ELR (cell line): ENCODE measurements at regions not wholly inside any gene's neighbourhood (a gene's known extent, or its start where the extent isn't known, plus 50 kb on each side); places are given as distances from the start of the nearest gene placed in this dataset.
"Not testable (repeated sequence)": the region's sequence is repeated elsewhere in the genome, so short reads cannot be mapped to it uniquely, and the experiment has no call there.

Experiments
- DNase-seq: peaks from one replicate; pipeline ENCODE4 v3.0.0-alpha.2; 2015; ENCODE audit warnings: low read depth

DNA sequence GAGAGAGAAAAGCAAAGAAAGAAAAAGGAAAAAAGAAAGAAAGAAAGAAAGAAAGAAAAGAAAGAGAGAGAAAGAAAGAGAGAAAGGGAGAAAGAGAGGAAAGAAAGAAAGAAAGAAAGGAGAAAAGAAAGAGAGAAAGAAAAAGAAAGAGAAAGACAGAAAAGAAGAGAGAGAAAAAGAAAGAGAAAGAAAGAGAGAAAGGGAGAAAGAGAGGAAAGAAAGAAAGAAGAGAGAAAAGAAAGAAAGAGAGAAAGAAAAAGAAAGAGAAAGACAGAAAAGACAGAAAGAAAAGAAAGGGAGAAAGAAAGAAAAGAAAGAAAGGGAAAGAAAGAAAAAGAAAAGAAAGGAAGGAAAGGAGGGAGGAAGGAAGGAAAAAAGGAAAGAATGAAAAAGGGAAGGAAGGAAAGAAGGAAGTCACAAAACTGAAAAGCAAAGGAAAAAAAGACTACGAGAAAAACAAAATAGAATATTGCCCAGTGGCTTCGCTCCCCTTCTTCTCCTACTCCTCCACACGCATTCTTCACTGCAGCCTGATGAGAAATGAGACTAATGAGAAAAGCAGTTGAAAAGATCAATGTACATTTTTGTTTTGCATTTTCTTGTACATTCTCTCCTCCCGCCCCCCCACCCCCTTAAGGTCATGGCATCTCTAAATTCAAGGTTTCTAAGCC lies 170.0 kb downstream of the SOD2 start:
- DNase-seq, result no peak

DNA sequence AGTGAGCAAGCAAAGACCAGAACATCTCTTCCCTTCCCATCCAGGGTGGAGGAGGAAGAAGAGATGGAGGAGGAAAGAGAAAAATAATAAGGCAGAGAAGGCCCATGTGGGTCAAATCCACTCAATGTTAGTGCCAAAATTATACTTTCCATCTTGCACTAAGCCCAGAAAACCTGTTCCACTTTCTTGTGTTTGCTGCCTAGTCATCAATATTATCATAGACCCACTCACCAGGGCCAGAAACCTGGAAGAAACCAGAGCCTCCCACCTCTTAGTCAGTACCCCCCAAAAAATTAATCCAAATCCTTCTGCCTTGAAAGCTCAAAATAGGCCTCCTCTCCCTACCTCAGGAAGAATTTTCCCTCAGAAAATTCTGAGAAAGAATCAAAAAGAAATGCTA lies 171.1 kb downstream of the SOD2 start:
- DNase-seq, result no peak

DNA sequence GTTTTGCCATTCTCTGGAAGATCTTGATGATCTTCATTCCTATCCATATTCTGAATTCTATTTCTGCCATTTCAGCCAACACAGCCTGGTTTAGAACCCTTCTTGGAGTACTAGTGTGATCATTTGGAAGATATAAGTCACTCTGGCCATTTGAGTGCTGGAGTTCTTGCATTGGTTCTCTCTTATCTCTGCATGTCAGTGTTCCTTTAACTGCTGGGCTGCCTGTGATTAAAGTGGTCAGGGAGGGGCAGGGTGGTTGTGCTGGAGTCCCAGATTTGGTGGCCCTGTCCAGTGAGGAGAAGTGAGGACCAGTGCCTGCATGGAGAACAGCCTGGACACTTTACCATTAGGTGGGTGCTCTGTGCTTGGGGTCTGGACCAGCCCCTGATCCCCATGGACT lies 173.0 kb downstream of the SOD2 start:
- DNase-seq, result no peak

DNA sequence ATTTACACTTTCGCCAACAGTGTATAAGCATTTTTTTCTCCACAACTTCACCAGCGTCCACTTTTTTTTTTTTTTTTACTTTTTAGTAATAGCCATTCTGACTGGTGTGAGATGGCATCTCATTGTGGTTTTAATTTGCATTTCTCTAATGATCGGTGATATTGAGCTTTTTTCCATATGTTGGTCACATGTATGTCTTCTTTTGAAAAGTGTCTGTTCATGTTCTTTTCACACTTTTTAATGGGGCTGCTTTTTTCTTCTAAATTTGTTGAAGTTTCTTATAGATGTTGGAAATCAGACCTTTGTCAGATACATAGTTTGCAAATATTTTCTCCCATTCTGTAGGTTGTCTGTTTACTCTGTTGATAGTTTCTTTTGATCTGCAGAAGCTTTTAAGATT lies 177.2 kb downstream of the SOD2 start:
- not testable (repeated sequence) for DNase-seq

DNA sequence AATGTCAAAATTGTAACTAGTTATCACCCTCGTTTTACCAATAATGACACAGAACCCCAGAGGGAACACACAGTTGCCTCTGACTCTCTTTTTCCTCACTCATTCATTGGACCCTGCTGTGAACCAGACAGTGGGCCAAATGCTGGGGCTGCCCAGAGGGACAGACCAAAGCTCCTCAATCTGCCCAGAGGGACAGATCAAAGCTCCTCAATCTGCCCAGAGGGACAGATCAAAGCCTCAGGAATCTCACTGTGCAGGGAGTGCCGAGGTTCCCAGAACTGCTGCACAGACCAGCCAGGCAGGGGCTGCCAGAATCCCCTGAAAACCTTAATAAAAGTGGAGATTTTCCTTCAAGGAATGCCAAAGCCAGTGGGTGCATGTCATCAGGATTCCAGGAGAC lies 179.1 kb downstream of the SOD2 start:
- DNase-seq, result no peak

DNA sequence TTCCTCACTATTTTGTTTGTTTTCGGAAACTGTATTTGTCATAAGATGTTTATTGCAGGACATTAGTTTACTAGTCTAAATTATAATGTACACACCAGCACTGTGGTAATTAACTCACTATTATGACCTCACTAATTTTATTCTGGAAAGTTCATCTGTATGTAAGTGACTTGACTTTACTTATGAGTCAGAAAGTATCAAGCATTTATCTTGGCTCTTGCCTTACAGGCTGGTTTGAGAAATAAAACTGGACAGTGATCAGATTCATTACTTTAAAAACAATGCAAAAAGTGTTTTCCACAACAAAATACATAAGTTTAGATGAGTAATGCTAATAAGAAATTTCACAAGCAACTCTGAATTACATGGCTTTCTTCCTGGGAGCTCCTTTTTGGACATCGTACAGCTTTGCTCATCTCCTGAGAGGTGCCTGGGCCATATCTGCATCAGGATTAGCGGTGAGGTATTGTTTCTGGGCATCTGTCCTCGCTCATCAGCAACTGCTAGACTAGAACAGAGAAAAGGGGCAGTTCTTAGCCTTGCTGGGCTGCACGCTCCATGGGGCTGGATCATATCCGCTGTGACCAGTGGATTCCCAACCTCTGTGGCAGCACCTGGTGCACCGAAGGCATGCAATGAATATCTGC lies 179.8 kb downstream of the SOD2 start:
- DNase-seq, result no peak

DNA sequence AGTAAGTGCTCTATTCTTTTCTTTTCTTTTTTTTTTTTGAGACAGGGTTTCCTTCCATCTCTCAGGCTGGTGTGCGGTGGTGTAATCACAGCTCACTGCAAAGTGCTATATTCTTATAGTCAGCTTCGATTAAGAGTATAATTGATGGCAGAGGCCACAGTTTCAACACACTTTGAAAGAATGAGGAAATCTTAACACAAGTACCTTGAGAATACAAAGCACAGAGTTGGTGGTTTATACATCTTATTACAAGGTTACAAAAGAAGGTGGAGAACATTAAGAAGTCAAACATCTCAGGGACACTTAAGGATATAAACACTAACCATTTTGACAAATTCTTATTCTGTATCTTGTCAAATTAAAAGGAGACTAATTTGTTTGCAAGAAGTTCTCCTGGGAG lies 180.5 kb downstream of the SOD2 start:
- DNase-seq, result no peak

DNA sequence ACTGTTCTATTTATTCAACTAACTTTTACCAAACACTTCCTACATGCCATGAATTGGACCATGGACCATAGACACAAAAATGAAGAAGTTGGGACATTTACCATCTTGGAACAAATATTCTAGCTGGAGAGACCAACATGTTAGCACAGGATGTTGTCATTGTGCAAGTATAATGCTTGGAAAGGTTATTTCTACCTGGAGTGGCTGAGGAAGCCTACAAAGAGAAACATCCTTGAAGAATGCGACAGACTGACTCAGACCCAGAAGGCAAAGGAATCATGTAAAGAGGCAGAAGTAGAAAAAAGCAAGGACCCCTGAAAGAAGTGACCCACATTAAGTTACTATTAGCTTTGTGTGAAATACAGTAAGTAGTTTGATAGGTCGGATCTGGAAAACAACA lies 180.9 kb downstream of the SOD2 start:
- no peak for DNase-seq

DNA sequence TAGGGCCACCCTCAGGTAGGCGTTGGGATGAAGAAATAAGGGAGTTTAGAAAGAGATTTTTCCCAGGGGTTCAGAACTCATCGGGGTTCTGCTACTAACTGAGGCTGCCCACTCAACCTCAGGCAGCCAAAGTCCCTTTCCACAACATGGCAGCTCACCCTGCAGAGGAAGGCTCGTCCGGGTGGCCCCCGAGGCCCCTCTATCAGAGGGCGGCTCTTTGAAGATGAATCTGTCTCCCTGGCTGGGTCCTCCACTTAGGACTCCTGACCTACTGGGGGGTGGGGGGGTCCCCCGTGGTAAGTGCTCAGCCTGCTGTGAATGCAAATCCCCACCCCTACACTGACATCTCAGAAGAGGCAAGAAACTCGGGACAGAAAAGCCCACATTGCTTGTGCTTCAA lies 182.9 kb downstream of the SOD2 start:
- no peak for DNase-seq

DNA sequence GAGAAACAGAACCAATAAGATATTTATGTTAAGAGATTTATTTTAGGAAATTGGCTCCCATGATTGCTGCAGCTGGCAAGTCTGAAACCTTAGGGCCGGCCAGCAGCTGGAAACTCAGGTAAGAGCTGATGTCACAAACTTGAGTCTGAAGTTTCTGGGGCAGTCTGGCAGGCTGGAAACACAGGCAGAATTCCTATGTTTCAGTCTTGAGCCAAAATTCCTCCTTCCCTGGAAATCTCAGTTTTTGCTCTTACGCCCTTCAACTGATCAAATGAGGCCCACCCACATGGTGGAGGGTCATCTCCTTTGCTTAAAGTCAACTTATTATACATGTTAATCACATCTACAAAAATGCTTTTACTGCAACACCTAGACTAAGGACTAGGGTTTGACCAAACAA lies 184.1 kb downstream of the SOD2 start:
- no peak for DNase-seq

DNA sequence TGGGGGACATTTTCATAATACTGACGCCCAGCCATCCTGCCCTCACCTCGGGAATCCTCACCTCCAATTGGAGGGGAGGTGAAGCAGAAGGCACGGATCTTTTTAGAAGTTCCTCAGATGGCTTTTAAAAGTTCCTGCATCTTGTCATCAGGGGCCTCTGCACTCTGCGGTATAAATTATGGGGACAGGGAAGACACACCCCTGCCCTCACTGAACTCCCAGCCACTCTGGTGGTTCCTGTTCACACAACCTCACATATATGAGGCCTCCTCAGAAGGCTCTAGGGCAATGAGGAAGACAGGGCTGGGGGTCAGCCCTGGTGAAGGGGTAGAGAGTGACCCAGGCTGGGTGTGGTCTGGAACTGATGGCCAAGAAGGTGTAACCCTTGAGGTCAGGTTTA lies 187.0 kb downstream of the SOD2 start:
- no peak for DNase-seq

DNA sequence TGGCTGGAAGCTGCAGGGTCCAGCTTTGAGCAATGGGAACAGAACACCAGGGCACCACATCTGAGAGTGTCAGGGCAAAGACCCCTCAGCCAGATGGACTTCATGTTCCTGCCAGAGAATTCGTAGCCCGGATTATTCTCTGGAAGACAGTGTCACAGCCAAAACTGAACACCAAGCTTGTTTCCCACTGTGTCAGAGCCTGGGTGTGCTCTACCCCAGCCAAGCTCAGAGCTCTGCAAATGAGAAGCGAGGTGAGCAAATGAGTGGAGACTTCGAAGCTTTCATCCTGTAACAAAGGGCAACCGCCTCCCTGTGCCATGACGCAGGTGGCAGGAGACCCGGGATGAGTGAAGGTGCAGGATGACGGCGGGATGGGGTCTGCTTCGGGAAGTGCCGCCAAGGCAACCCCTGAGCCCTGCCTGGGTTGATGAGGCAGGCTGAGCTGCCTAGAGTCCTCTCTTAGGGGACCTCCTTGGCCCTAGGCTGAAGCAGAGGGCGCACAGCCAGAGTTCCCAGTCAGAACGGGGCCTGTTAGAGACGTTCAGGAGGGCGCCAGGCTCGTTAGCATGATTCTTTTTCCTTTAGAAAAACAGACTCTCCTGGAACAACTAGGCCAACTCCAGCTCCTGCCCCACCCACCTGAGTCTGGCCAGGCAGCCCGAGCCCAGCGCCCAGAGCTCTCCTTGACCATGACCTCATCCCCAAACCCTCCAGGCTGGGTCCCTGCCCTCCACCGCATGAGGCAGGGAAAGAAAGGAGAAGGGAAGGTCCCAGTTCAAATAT lies 187.7 kb downstream of the SOD2 start:
- DNase-seq, result no peak

DNA sequence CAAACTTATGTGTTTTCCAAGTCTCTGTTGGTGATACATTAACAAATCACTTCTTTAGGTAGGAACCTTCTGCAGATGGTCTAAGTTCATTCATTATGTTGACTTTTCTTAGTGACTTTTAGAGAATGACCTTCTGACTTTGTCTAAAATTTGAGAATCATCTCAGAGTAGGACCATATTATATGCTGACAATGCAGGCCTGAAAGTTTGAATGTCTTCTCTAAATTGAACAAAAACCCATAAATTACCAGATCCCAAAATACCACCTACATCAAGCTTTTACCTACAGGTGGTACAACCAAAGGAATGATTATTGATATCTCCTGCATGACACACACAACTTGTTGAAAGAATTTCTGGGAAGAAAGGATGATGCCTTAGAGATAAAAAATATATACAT lies 191.5 kb downstream of the SOD2 start:
- DNase-seq, result no peak

DNA sequence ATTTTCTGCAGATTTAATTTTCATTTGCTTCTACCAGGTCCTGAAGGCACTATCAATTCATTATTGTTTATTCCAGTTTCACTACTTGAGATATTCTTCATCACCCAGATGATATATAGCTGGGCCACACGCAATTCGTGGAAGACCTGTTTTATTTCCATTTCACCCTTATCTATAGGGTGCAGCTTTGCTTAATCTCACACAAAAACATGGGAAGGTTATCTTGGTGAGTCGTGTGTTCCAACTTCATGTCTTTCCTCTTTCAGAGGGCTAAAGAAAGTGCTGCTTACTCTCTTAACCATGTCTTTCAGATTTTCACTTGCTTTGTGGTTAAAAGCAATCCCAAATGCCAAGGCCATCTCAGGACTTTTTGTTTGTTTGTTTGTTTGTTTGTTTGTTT lies 194.0 kb downstream of the SOD2 start:
- DNase-seq, result no peak

DNA sequence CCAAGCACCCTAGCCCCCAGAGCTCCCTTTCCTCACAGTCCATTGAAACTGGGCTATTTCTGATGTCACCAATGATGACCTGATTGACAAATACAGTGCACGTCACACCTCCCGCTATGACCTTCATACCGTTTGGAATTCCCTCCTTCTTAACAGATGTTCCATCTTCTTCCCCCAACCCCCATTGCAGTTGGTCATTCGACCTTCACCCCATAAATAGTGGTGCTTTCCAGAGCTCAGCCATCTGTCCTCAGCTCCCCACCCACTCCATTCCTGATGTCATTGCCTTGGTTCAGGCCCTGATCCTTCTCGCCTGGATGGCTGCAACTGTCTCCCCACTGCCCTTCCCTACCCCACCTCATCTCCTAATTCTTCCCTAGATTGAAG lies 198.5 kb downstream of the SOD2 start:
- no peak for DNase-seq

DNA sequence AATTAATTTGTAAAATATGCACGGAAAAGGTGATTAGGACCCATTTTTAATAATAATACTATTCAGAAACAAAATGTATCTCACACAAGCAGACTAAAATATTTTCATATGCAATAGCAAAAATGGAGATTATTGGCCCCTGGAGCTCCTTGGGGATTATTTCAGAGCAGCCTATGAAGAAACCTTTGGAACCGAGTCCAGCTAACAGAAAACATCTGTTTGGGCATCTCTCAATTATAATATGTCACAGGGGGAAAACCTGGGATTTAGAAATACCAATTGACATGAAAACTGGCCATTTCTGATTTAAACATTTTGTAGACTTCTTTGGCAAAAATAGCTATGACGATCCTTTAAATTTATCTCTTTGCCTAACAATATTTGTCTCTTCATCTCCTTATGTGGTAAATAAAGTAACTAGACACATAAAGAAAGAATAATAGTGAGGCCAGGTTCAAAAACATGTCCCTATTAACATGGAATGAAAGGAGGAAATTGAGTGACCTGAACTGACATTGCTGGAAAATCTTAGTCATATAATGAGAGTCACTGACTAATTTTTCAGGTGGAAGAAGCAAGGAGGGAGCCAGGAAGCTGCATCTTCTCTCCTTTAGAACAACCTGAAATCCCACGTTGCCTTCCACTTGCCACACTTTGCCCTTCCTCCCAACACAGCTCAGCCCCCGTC lies 199.0 kb downstream of the SOD2 start:
- DNase-seq, result no peak

DNA sequence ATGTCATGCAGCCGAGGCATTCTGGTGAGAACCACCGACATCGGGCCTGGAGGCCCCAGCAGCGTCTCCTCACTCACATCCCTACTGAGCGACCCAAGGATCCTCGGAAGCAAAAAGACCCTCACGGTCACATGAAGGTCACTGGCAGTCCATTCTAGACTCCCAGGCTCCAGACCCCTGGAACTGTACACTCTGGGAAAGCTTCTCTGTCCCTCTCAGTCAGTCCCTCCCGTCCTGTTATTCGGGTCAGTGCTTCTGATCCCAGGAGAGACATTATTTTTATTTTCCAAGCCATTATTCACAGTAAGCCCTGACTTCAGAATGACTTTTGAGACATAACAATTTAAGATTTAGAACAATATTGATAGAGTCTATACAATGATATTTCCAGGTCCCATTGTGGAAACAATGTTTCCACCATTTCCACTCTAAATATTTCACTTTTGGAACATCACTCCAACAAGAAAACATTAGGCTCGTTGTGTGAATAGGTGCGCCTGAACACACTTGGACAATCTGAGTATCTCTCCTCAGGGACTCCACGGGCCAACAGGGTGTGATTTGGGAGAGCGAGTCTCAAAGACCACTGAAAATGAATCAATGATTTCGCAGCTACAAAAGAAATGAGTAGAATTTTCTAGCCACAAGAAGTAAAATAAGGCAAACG lies 199.7 kb downstream of the SOD2 start:
- no peak for DNase-seq

DNA sequence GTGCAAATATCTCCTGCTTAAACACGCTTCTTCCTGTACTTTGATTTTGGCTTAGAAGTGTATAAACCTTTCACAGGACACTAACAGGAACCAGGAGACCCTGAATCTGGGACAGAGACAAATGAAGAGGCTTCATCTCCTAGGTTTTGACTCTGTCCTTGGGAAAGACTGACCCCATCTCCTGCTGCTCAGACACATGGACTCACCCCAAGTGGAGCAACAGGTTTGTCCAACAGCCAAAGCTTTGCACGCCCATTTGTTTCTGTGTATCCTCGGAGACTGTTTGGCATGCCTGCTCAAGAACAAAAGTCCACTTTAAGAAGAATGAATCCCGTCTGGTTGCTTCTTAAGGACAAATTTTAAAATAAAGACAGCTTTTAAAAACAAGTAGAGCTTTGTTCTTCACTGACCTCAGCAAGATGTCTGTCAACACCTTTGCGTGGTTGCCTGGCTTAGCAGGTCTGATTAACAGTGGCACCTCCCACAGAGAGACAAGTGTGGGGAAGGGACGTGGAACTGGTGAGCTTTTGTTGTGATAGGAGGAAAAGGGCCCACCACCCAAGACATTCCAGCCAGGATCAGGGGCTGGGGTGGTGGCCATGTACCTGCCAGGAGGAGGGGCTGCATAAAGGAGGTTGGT lies 202.6 kb downstream of the SOD2 start:
- no peak for DNase-seq

DNA sequence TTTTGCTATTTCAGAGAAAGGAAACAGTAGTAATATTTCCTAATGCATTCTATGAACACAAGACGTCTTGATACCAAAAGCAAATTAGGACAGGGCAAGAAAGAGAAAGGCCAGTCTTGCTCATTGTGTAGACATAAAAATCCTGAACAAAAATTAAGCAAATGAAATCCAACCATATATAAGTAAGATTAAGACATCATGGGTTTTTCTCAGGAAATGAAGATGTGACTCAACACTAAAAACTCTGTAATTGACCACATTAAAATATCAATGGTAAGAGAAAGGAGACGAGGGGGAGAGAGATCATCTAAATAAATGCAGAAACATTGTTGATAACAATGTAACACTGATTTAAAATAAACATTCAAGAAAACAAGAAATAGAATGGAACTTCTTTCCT lies 205.4 kb downstream of the SOD2 start:
- peak; percentile 28 for DNase-seq

DNA sequence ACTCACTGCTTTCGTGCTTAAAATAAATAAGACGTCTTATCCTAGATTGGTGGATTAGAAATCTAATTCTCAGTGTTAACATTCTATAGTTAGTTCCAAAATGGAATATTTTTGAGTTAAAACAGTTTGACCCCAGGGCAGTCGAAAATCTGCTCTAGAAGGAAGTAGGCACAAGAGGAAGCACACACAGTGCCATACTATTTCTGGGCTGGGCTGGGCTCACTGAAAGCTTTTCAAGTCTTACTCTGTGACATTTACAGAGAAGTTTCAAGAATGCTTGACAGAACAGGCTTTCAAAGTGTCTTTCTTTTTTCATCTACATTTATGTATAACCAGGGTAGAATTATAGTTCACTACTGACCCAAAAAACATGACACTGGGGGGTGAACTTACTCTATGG lies 209.8 kb downstream of the SOD2 start:
- DNase-seq, result no peak

DNA sequence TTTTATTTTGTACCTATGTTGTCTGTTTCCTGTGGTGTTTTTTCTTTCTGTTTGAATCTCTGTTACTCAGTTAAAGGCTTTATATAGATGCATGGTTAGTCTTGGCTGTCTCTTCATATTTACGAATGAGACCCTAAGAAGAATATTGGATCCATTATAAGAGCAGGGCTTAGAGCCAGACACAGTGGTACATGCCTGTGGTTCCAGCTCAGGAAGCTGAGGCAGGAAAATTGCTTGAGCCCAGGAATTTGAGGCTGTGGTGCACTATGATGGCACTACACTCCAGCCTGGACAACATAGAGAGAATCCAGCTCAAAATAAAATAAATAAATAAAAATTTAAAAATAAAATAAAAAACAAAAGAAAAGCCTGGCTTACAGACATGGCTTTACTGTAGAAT lies 211.1 kb downstream of the SOD2 start:
- DNase-seq, result no peak

DNA sequence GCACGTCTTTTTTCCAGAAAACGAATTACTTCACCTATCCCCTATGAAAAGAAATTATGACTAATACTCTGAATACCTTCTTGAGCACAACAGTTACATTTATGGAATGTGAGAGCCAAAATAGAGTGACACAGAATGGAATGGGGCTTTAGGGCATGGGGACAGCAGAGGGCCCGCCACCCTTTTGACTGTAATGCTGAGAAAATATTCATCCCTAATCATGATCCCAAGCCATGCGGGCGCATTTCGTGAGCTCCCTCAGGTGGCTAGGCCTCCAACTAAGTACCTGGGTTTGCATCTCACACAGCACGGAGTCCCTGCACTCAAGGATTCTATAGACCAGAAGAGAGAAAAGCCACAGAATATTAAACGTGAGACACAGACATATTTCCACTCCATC lies 212.6 kb downstream of the SOD2 start:
- no peak for DNase-seq
